Mesenchymal stem cell (in vitro differentiated cells and primary cell): ENCODE measurements at regions not wholly inside any gene's neighbourhood (a gene's known extent, or its start where the extent isn't known, plus 50 kb on each side); places are given as distances from the start of the nearest gene placed in this dataset.

Source experiments
- DNase-seq: peaks from one replicate; pipeline ENCODE4 v3.0.0-alpha.2; 2013
- H2AFZ ChIP-seq: one replicate; pipeline ENCODE4 v1.6.1; 2013; ENCODE audit warnings: low read depth, mild to moderate bottlenecking, control low read depth, inconsistent platforms, low read length, moderate library complexity
- H2AK5ac ChIP-seq: 2 replicates; pipeline ENCODE4 v1.6.1; 2013; ENCODE audit warnings: low read length, moderate library complexity, mild to moderate bottlenecking, inconsistent platforms; ENCODE audit not compliant: severe bottlenecking
- H2BK120ac ChIP-seq: one replicate; pipeline ENCODE4 v1.6.1; 2013; ENCODE audit warnings: low read depth, mild to moderate bottlenecking, inconsistent platforms, low read length, moderate library complexity
- H2BK12ac ChIP-seq, 2 experiments: one replicate each; pipeline ENCODE4 v1.6.1; 2013; ENCODE audit warnings: inconsistent platforms in 2 of 2, low read length in 2 of 2, mild to moderate bottlenecking in 2 of 2, moderate library complexity in 2 of 2, control low read depth in 1 of 2
- H2BK15ac ChIP-seq: one replicate; pipeline ENCODE4 v1.6.1; 2013; ENCODE audit warnings: mild to moderate bottlenecking, low read depth, inconsistent platforms; ENCODE audit not compliant: poor library complexity, severe bottlenecking
- H2BK5ac ChIP-seq: 2 replicates; pipeline ENCODE4 v1.6.1; 2013; ENCODE audit warnings: low read depth, mild to moderate bottlenecking, low read length, control low read depth, inconsistent platforms; ENCODE audit not compliant: poor library complexity, severe bottlenecking
- H3K14ac ChIP-seq, 2 experiments: one replicate each; pipeline ENCODE4 v1.6.1; 2013; ENCODE audit warnings: inconsistent platforms in 2 of 2, low read length in 2 of 2, control low read depth in 1 of 2, mild to moderate bottlenecking in 1 of 2, moderate library complexity in 1 of 2
- H3K18ac ChIP-seq, 2 experiments: one replicate each; pipeline ENCODE4 v1.6.1; 2013; ENCODE audit warnings: inconsistent platforms in 2 of 2, low read length in 2 of 2, control low read depth in 1 of 2, low read depth in 1 of 2, mild to moderate bottlenecking in 1 of 2
- H3K23ac ChIP-seq, 2 experiments: one replicate each; pipeline ENCODE4 v1.6.1; 2013; ENCODE audit warnings: inconsistent platforms in 2 of 2, low read length in 2 of 2, mild to moderate bottlenecking in 2 of 2, moderate library complexity in 2 of 2, control low read depth in 1 of 2
- H3K27ac ChIP-seq: 2 replicates; pipeline ENCODE4 v1.5.1; 2013; ENCODE audit warnings: mild to moderate bottlenecking, moderate library complexity, low read length, control low read depth, inconsistent platforms; ENCODE audit not compliant: poor library complexity, severe bottlenecking
- H3K27me3 ChIP-seq, 2 experiments: 2 replicates each; pipeline versions ENCODE4 v1.6.1 to v1.7.0; 2013; ENCODE audit warnings: low read length in 2 of 2, mild to moderate bottlenecking in 2 of 2, moderate library complexity in 2 of 2, control low read depth in 1 of 2, inconsistent platforms in 1 of 2; ENCODE audit not compliant: control insufficient read depth in 1 of 2, insufficient read depth in 1 of 2
- H3K36me3 ChIP-seq, 2 experiments: 2 replicates each; pipeline versions ENCODE4 v1.6.1 to v1.7.0; 2013; ENCODE audit warnings: low read length in 2 of 2, control low read depth in 1 of 2, inconsistent platforms in 1 of 2, low read depth in 1 of 2, mild to moderate bottlenecking in 1 of 2; ENCODE audit not compliant: insufficient read depth in 2 of 2, control insufficient read depth in 1 of 2
- H3K4ac ChIP-seq, 2 experiments: one replicate each; pipeline ENCODE4 v1.6.1; 2013; ENCODE audit warnings: inconsistent platforms in 2 of 2, low read length in 2 of 2, mild to moderate bottlenecking in 2 of 2, moderate library complexity in 2 of 2, control low read depth in 1 of 2, low read depth in 1 of 2
- H3K4me1 ChIP-seq: 2 replicates; pipeline ENCODE4 v1.6.1; 2013; ENCODE audit warnings: low read depth, low read length, control low read depth; ENCODE audit not compliant: control insufficient read depth, insufficient read depth
- H3K4me2 ChIP-seq: 2 replicates; pipeline ENCODE4 v1.6.1; 2013; ENCODE audit warnings: low read length, mild to moderate bottlenecking, inconsistent platforms; ENCODE audit not compliant: poor library complexity, severe bottlenecking
- H3K4me3 ChIP-seq, 2 experiments: 2 replicates each; pipeline versions ENCODE4 v1.5.1 to v1.7.0; 2013; ENCODE audit warnings: low read length in 2 of 2, mild to moderate bottlenecking in 2 of 2, control low read depth in 1 of 2, low read depth in 1 of 2; ENCODE audit not compliant: insufficient read depth in 1 of 2
- H3K79me1 ChIP-seq: replicated peaks from 2 replicates; pipeline ENCODE4 v1.6.1; 2013; ENCODE audit warnings: mild to moderate bottlenecking, control low read depth, low read length, inconsistent platforms; ENCODE audit not compliant: poor library complexity, severe bottlenecking
- H3K9ac ChIP-seq: 2 replicates; pipeline ENCODE4 v1.7.0; 2013; ENCODE audit warnings: mild to moderate bottlenecking, low read length, moderate library complexity
- H3K9me3 ChIP-seq: 2 replicates; pipeline ENCODE4 v1.7.0; 2013; ENCODE audit warnings: mild to moderate bottlenecking, low read length; ENCODE audit not compliant: control insufficient read depth
- H4K8ac ChIP-seq: one replicate; pipeline ENCODE4 v1.6.1; 2013; ENCODE audit warnings: inconsistent platforms, mild to moderate bottlenecking, low read length, moderate library complexity
- H4K91ac ChIP-seq: one replicate; pipeline ENCODE4 v1.6.1; 2013; ENCODE audit warnings: mild to moderate bottlenecking, low read length, inconsistent platforms
- WGBS: methylation state at CpG from one replicate; pipeline ENCODE4 v1.1.7; 2013; ENCODE audit warnings: mixed read lengths; 5-methylcytosine and 5-hydroxymethylcytosine counted together

- H4K8ac ChIP-seq = no peak overlapping the region
- H3K14ac ChIP-seq = no peak overlapping the region
- no peaks in the 10 kb centered on the region for H3K79me1 ChIP-seq
- H2BK5ac ChIP-seq = no peak overlapping the region
- no peaks in the 10 kb centered on the region for H3K27me3 ChIP-seq
- H2BK120ac ChIP-seq = no peak overlapping the region
- H3K4me2 ChIP-seq = no peak overlapping the region
- no peak overlapping the region for H3K4me3 ChIP-seq
- no peak overlapping the region for H4K91ac ChIP-seq
- no peak overlapping the region for H2BK15ac ChIP-seq
- H3K9me3 ChIP-seq = no peaks in the 10 kb centered on the region
- no peak overlapping the region for H2AK5ac ChIP-seq
- H3K4ac ChIP-seq = no peak overlapping the region
- no peak overlapping the region for H2AFZ ChIP-seq
- H2BK12ac ChIP-seq = no peak overlapping the region
- no peak overlapping the region for H3K9ac ChIP-seq
- no peaks in the 10 kb centered on the region for H3K4me1 ChIP-seq
- peak; percentile 10 for DNase-seq
- WGBS = 50% methylated on average over 2 of the region's 2 CpGs
- H3K23ac ChIP-seq = no peak overlapping the region
- no peak overlapping the region for H3K27ac ChIP-seq
- H3K18ac ChIP-seq = no peak overlapping the region
- H3K36me3 ChIP-seq = no peaks in the 10 kb centered on the region
These were observed 673.4 kb downstream of the MECOM start for GRCh38 chr3:168990134-168990533.

- 86% methylated on average over 5 of the region's 5 CpGs for WGBS
- H3K14ac ChIP-seq = no peak overlapping the region
- H3K27me3 ChIP-seq = no peaks in the 10 kb centered on the region
- no peak overlapping the region for H2BK15ac ChIP-seq
- no peak overlapping the region for H2BK120ac ChIP-seq
- H2BK12ac ChIP-seq = no peak overlapping the region
- no peak overlapping the region for H4K91ac ChIP-seq
- H3K18ac ChIP-seq = no peak overlapping the region
- no peak overlapping the region for H2AK5ac ChIP-seq
- no peaks in the 10 kb centered on the region for H3K9me3 ChIP-seq
- H3K23ac ChIP-seq = no peak overlapping the region
- no peaks in the 10 kb centered on the region for H3K36me3 ChIP-seq
- no peak overlapping the region for H2AFZ ChIP-seq
- H3K79me1 ChIP-seq = no peaks in the 10 kb centered on the region
- no peak overlapping the region for H3K4me3 ChIP-seq
- no peak overlapping the region for H3K9ac ChIP-seq
- H3K4me1 ChIP-seq = no peaks in the 10 kb centered on the region
- no peak overlapping the region for H3K27ac ChIP-seq
- H2BK5ac ChIP-seq = no peak overlapping the region
- no peak overlapping the region for H3K4ac ChIP-seq
- no peak overlapping the region for H3K4me2 ChIP-seq
- H4K8ac ChIP-seq = no peak overlapping the region
- DNase-seq = no peak
These were observed 674.1 kb downstream of the MECOM start for GRCh38 chr3:168989396-168989795.

GRCh38 chr3:168988853-168989252 is 674.7 kb downstream of the MECOM start:
- H2BK120ac ChIP-seq = no peak overlapping the region

GRCh38 chr3:168984872-168985271 is 678.6 kb downstream of the MECOM start:
- 60% methylated on average over 1 of the region's 1 CpG for WGBS
- H2BK120ac ChIP-seq = no peak overlapping the region
- no peak overlapping the region for H3K27ac ChIP-seq
- no peak overlapping the region for H2BK5ac ChIP-seq
- H3K4me2 ChIP-seq = no peak overlapping the region
- H3K9me3 ChIP-seq = no peaks in the 10 kb centered on the region
- H3K36me3 ChIP-seq = no peaks in the 10 kb centered on the region
- no peak overlapping the region for H3K18ac ChIP-seq
- no peak overlapping the region for H3K4me3 ChIP-seq
- H2AFZ ChIP-seq = no peak overlapping the region
- no peaks in the 10 kb centered on the region for H3K79me1 ChIP-seq
- H3K4ac ChIP-seq = no peak overlapping the region
- H3K23ac ChIP-seq = no peak overlapping the region
- no peak overlapping the region for H2BK15ac ChIP-seq
- no peak overlapping the region for H4K8ac ChIP-seq
- no peak for DNase-seq
- H4K91ac ChIP-seq = no peak overlapping the region
- H3K14ac ChIP-seq = no peak overlapping the region
- no peaks in the 10 kb centered on the region for H3K4me1 ChIP-seq
- H2AK5ac ChIP-seq = no peak overlapping the region
- no peak overlapping the region for H2BK12ac ChIP-seq
- H3K9ac ChIP-seq = no peak overlapping the region
- no peaks in the 10 kb centered on the region for H3K27me3 ChIP-seq

More at GRCh38 chr3:168988853-168989252, 674.7 kb downstream of the MECOM start:
- no peak overlapping the region for H2BK15ac ChIP-seq
- H3K79me1 ChIP-seq = no peaks in the 10 kb centered on the region
- H2AK5ac ChIP-seq = no peak overlapping the region
- WGBS = no CpG with 5 or more reads among the region's 1 CpG
- H2BK12ac ChIP-seq = no peak overlapping the region
- no peak overlapping the region for H3K4me2 ChIP-seq
- H3K9me3 ChIP-seq = no peaks in the 10 kb centered on the region
- no peaks in the 10 kb centered on the region for H3K36me3 ChIP-seq
- H3K23ac ChIP-seq = no peak overlapping the region
- no peak overlapping the region for H2AFZ ChIP-seq
- H4K91ac ChIP-seq = no peak overlapping the region
- H3K4ac ChIP-seq = no peak overlapping the region
- no peak overlapping the region for H2BK5ac ChIP-seq
- H3K14ac ChIP-seq = no peak overlapping the region
- H3K18ac ChIP-seq = no peak overlapping the region
- no peaks in the 10 kb centered on the region for H3K4me1 ChIP-seq
- no peak overlapping the region for H3K4me3 ChIP-seq
- no peak overlapping the region for H3K9ac ChIP-seq
- H4K8ac ChIP-seq = no peak overlapping the region
- DNase-seq = no peak
- no peaks in the 10 kb centered on the region for H3K27me3 ChIP-seq
- H3K27ac ChIP-seq = no peak overlapping the region
